HAP-1 (cell line): ENCODE measurements at regions not wholly inside any gene's neighbourhood (a gene's known extent, or its start where the extent isn't known, plus 50 kb on each side); places are given as distances from the start of the nearest gene placed in this dataset.

ENCODE experiments used
- DNase-seq, 2 experiments: peaks; one replicate each; pipeline ENCODE4 v3.0.0-alpha.2; 2016 to 2020; ENCODE audit warnings: low spot score in 2 of 2
- H3K27me3 ChIP-seq: fragments of 250-450 bp; sonication (Bioruptor Pico); 2 replicates; pipeline ENCODE4 v1.5.1; 2020; ENCODE audit warnings: low read depth, mild to moderate bottlenecking, moderate library complexity
- H3K36me3 ChIP-seq: fragments of 250-450 bp; sonication (Bioruptor Pico); replicated peaks from 2 replicates; pipeline ENCODE4 v1.5.1; 2020; ENCODE audit warnings: mild to moderate bottlenecking
- H3K4me1 ChIP-seq: fragments of 250-450 bp; sonication (Bioruptor Pico); 2 replicates; pipeline ENCODE4 v1.5.1; 2020; ENCODE audit warnings: mild to moderate bottlenecking
- H3K4me3 ChIP-seq: fragments of 250-450 bp; sonication (Bioruptor Pico); 2 replicates; pipeline ENCODE4 v1.5.1; 2020; ENCODE audit warnings: mild to moderate bottlenecking, moderate library complexity
- H3K9me3 ChIP-seq: fragments of 250-450 bp; sonication (Bioruptor Pico); 2 replicates; pipeline ENCODE4 v1.5.1; 2020; ENCODE audit warnings: mild to moderate bottlenecking, moderate library complexity
- in situ Hi-C: fragments of 300-500 bp; cut with MboI; formaldehyde crosslinking; loops from 3 replicates; pipeline ENCODE4 v1.14.3; 2020; ENCODE audit warnings: low sequenced_read_pairs, inconsistent platforms, mixed read lengths

GRCh38 chr20:39865446-39865845, 823.6 kb downstream of the MAFB start:
- in situ Hi-C loops: no loop called here

GRCh38 chr20:39862470-39862891, 826.6 kb downstream of the MAFB start:
- H3K36me3 ChIP-seq: no peaks in the 10 kb centered on the region
- in situ Hi-C loops: no loop called here
- DNase-seq: no peak
- H3K27me3 ChIP-seq: no peaks in the 10 kb centered on the region
- no peak overlapping the region for H3K4me3 ChIP-seq
- H3K4me1 ChIP-seq: no peaks in the 10 kb centered on the region
- no peaks in the 10 kb centered on the region for H3K9me3 ChIP-seq

More at GRCh38 chr20:39865446-39865845, 823.6 kb downstream of the MAFB start:
- H3K9me3 ChIP-seq: no peaks in the 10 kb centered on the region
- no peaks in the 10 kb centered on the region for H3K4me1 ChIP-seq
- no peak overlapping the region for H3K4me3 ChIP-seq
- no peaks in the 10 kb centered on the region for H3K27me3 ChIP-seq
- DNase-seq: no peak
- no peaks in the 10 kb centered on the region for H3K36me3 ChIP-seq

- Histone ChIP-seq H3K4me1 (no peaks in the 10 kb centered on the region), H3K9me3 (no peaks in the 10 kb centered on the region), H3K27me3 (no peaks in the 10 kb centered on the region), H3K36me3 (no peaks in the 10 kb centered on the region), H3K4me3 (no peak overlapping the region)
- in situ Hi-C loops: no loop called here
- no peak for DNase-seq
Observed at GRCh38 chr20:39861381-39861780, 827.7 kb downstream of the MAFB start.

- Histone ChIP-seq H3K9me3 (no peaks in the 10 kb centered on the region), H3K27me3 (no peaks in the 10 kb centered on the region), H3K36me3 (no peaks in the 10 kb centered on the region), H3K4me1 (no peaks in the 10 kb centered on the region), H3K4me3 (no peak overlapping the region)
- in situ Hi-C loops: no loop called here
- DNase-seq: no peak
Observed at GRCh38 chr20:39857835-39858234, 831.2 kb downstream of the MAFB start.

- H3K9me3 ChIP-seq: no peaks in the 10 kb centered on the region
- H3K36me3 ChIP-seq: no peaks in the 10 kb centered on the region
- in situ Hi-C loops: no loop called here
- no peak overlapping the region for H3K4me3 ChIP-seq
- H3K4me1 ChIP-seq: no peaks in the 10 kb centered on the region
- no peak for DNase-seq
- no peaks in the 10 kb centered on the region for H3K27me3 ChIP-seq
Observed at GRCh38 chr20:39857187-39857586, 831.8 kb downstream of the MAFB start.

- no peak overlapping the region for H3K4me3 ChIP-seq
- in situ Hi-C loops: no loop called here
- no peak for DNase-seq
- H3K9me3 ChIP-seq: no peaks in the 10 kb centered on the region
- H3K4me1 ChIP-seq: no peaks in the 10 kb centered on the region
- H3K27me3 ChIP-seq: no peaks in the 10 kb centered on the region
- no peaks in the 10 kb centered on the region for H3K36me3 ChIP-seq
Observed at GRCh38 chr20:39855799-39856198, 833.2 kb downstream of the MAFB start.

- Histone ChIP-seq H3K27me3 (no peaks in the 10 kb centered on the region), H3K9me3 (no peaks in the 10 kb centered on the region), H3K4me1 (no peaks in the 10 kb centered on the region), H3K4me3 (no peak overlapping the region), H3K36me3 (no peaks in the 10 kb centered on the region)
- in situ Hi-C loops: no loop called here
- DNase-seq: no peak
Observed at GRCh38 chr20:39855056-39855455, 834.0 kb downstream of the MAFB start.

- DNase-seq: no peak
- Histone ChIP-seq H3K27me3 (no peaks in the 10 kb centered on the region), H3K4me3 (no peak overlapping the region), H3K4me1 (no peaks in the 10 kb centered on the region), H3K36me3 (no peaks in the 10 kb centered on the region), H3K9me3 (no peaks in the 10 kb centered on the region)
- in situ Hi-C loops: no loop called here
Observed at GRCh38 chr20:39853636-39854035, 835.4 kb downstream of the MAFB start.

GRCh38 chr20:39853050-39853449, 836.0 kb downstream of the MAFB start:
- in situ Hi-C loops: no loop called here
- no peaks in the 10 kb centered on the region for H3K4me1 ChIP-seq
- DNase-seq: no peak
- H3K36me3 ChIP-seq: no peaks in the 10 kb centered on the region
- no peaks in the 10 kb centered on the region for H3K9me3 ChIP-seq
- no peaks in the 10 kb centered on the region for H3K27me3 ChIP-seq
- no peak overlapping the region for H3K4me3 ChIP-seq

GRCh38 chr20:39851459-39851858, 837.6 kb downstream of the MAFB start:
- Histone ChIP-seq H3K4me3 (no peak overlapping the region), H3K4me1 (no peaks in the 10 kb centered on the region), H3K27me3 (no peaks in the 10 kb centered on the region), H3K36me3 (no peaks in the 10 kb centered on the region), H3K9me3 (no peaks in the 10 kb centered on the region)
- DNase-seq: no peak
- in situ Hi-C loops: no loop called here

GRCh38 chr20:39850821-39851330, 838.2 kb downstream of the MAFB start:
- Histone ChIP-seq H3K4me3 (no peak overlapping the region), H3K36me3 (no peaks in the 10 kb centered on the region), H3K9me3 (no peaks in the 10 kb centered on the region), H3K4me1 (no peaks in the 10 kb centered on the region), H3K27me3 (no peaks in the 10 kb centered on the region)
- no peak for DNase-seq
- in situ Hi-C loops: no loop called here

GRCh38 chr20:39850246-39850645, 838.8 kb downstream of the MAFB start:
- Histone ChIP-seq H3K9me3 (no peaks in the 10 kb centered on the region), H3K27me3 (no peaks in the 10 kb centered on the region), H3K36me3 (no peaks in the 10 kb centered on the region), H3K4me1 (no peaks in the 10 kb centered on the region), H3K4me3 (no peak overlapping the region)
- in situ Hi-C loops: no loop called here
- DNase-seq: no peak

- no peak for DNase-seq
- H3K27me3 ChIP-seq: no peaks in the 10 kb centered on the region
Observed at GRCh38 chr20:39849664-39850063, 839.4 kb downstream of the MAFB start.

GRCh38 chr20:39849171-39849570, 839.9 kb downstream of the MAFB start:
- H3K4me3 ChIP-seq: no peak overlapping the region
- H3K27me3 ChIP-seq: no peaks in the 10 kb centered on the region
- DNase-seq: no peak
- no peaks in the 10 kb centered on the region for H3K9me3 ChIP-seq
- H3K36me3 ChIP-seq: no peaks in the 10 kb centered on the region
- in situ Hi-C loops: no loop called here
- no peaks in the 10 kb centered on the region for H3K4me1 ChIP-seq

More at GRCh38 chr20:39849664-39850063, 839.4 kb downstream of the MAFB start:
- no peak overlapping the region for H3K4me3 ChIP-seq
- H3K4me1 ChIP-seq: no peaks in the 10 kb centered on the region
- H3K36me3 ChIP-seq: no peaks in the 10 kb centered on the region
- no peaks in the 10 kb centered on the region for H3K9me3 ChIP-seq
- in situ Hi-C loops: no loop called here

GRCh38 chr20:39839399-39840119, 849.5 kb downstream of the MAFB start:
- no peak for DNase-seq
- in situ Hi-C loops: no loop called here
- no peaks in the 10 kb centered on the region for H3K36me3 ChIP-seq
- no peaks in the 10 kb centered on the region for H3K27me3 ChIP-seq
- H3K9me3 ChIP-seq: no peaks in the 10 kb centered on the region
- no peaks in the 10 kb centered on the region for H3K4me1 ChIP-seq
- H3K4me3 ChIP-seq: no peak overlapping the region
